GDM1 (cell line): ENCODE measurements at regions not wholly inside any gene's neighbourhood (a gene's known extent, or its start where the extent isn't known, plus 50 kb on each side); places are given as distances from the start of the nearest gene placed in this dataset.
"Not testable (repeated sequence)": the region's sequence is repeated elsewhere in the genome, so short reads cannot be mapped to it uniquely, and the experiment has no call there.

Experiments
- DNase-seq: peaks from one replicate; lab custom pipeline; 2025; lab: John Stamatoyannopoulos, UW

DNA sequence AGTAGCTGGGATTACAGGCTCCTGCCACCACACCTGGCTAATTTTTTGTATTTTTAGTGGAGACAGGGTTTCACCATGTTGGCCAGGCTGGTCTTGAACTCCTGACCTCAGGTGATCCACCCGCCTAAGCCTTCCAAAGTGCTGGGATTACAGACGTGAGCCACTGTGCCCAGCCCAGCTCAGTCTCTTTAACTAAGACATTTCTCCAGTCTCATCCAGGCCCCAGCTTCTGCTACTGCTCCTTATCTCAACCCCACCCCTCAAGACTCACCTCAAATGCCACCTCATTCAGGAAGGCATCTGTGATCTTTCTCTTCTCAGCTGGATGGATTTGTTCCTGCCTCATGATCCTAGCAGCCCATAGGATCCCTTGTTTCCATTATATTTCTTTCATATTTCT is 85.9 kb upstream of the GRAMD1B start:
- DNase-seq = not testable (repeated sequence)

DNA sequence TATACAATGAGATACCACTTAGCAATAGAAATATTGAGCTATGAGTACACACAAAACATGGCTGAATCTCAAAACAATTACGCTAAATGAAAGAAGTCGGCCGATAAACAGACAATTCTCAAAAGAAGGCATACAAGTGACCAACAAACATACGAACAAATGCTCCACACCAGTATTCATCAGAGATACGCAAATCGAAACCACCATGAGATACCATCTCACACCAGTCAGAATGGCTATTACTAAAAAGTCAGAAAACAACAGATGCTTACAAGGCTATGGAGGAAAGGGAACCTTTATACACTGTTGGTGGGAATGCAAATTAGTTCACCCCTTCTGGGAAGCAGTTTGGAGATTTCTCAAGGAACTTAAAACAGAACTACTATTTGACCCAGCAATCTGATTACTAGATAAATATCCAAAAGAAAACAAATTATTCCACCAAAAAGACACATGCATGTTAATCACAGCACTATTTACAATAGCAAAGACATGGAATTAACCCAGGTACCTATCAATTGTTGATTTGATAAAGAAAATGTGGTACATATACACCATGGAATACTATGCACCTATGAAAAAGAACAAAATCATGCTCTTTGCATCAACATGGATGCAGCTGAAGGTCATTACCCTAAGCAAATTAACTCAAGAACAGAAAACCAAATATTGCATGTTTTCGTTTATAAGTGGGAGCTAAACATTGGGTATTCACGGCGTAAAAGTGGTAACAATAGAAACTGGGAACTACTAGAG is 90.9 kb upstream of the GRAMD1B start:
- no peak for DNase-seq

DNA sequence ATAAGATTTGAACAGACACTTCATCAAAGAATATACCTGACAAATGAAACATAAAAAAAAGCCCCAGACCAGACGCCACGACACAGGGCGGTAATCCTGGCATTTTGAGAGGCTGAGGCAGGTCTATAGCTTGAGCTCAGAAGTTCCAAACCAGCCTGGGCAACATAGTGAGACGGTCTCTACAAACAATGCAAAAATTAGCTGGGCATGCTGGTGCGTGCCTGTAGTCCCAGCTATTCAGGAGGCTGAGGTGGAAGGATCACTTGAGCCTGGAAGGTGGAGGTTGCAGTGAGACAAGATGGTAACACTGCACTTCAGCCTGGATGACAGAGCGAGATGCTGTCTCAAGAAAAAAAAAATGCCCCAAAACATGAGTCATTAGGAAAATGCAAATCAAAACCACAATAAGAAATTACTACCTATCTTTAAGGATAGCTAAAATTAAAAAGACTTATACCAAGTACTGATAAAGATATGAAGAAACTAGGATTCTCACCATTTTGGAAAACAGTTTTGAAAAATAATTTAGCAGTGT is 91.7 kb upstream of the GRAMD1B start:
- no peak for DNase-seq

GRCh38 chr11:123334925-123335324 is 95.1 kb upstream of the GRAMD1B start:
- DNase-seq = no peak

GRCh38 chr11:123332577-123332976 is 97.5 kb upstream of the GRAMD1B start:
- not testable (repeated sequence) for DNase-seq

DNA sequence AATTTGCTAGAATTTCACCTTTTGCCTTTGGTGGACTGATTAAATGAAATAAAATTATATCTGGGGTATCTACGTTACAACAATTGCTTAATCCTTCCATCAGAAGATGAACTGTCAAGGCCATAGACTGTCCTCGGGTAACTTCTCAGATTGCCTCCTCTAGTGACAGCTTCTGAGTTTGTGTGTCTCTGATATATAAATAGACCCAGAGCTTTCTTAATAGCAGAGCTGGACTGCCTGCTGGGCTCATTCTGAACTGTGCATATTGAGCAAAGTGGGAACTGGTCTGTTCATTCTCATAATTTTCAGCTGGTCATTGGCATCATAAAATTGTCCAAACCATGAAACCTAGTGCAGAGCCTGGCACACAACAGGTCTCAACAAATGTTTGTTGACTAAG is 99.1 kb upstream of the GRAMD1B start:
- no peak for DNase-seq

DNA sequence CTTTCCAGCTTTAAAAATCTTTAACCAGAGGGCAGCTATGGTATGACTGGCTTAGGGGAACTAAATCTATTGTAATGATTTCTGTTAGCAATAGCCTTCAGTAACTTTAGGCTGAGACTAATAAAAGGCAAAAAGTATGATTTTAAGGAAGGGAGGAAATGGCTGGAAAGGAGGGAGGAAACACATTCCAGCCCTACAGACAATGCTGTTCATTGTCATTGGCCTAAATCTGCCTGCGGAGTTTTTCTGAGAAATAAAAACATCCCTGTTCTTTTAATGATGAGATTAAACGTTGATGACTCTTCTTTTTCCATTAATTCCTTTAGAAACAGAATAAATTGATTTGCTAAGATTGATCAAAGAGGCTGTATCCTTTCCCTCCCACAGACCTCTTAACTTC is 99.6 kb upstream of the GRAMD1B start:
- DNase-seq = no peak

GRCh38 chr11:123330071-123330470 is 100.0 kb upstream of the GRAMD1B start:
- no peak for DNase-seq

GRCh38 chr11:123328281-123328867 is 101.7 kb upstream of the GRAMD1B start:
- no peak for DNase-seq

DNA sequence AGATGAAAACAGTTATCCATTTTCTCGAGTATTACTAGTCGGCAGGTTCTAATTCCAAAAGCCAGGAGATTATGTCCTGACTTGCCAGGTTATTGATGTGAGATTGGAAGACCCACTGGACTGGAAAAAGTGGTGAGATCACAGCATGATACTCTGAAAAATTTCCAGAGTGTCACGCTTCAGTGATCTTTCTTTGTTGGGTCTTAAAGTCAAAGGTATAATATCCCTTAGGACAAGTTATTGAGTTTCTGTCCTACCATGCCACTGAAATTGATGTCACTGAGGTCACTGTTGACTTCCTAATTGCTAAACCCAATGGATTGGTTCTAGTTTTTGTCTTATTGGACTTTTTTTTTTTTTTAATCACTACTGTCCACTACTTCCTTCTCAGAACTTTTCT is 104.5 kb upstream of the GRAMD1B start:
- DNase-seq = no peak

- no peak for DNase-seq
Measured at GRCh38 chr11:123323568-123323967, 106.5 kb upstream of the GRAMD1B start.

GRCh38 chr11:123321636-123322035 is 108.4 kb upstream of the GRAMD1B start:
- no peak for DNase-seq

GRCh38 chr11:123318623-123319022 is 111.4 kb upstream of the GRAMD1B start:
- DNase-seq = no peak

DNA sequence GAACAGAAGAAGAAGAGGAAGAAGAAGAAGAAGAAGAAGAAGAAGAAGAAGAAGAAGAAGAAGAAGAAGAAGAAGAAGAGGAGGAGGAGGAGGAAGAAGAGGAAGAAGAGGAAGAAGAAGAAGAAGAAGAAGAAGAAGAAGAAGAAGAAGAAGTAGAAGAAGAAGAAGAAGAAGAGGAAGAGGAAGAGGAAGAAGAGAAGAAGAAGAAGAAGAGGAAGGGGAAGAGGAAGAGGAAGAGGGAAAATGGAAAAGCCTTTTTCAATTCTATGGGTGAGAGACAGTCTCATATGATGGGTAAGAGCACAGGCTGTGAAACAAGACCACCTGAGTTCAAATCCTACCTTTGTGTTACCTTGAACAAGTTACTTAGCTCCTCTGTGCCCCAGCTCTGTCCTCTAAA is 111.9 kb upstream of the GRAMD1B start:
- DNase-seq = not testable (repeated sequence)

GRCh38 chr11:123316003-123316402 is 114.1 kb upstream of the GRAMD1B start:
- DNase-seq = no peak

DNA sequence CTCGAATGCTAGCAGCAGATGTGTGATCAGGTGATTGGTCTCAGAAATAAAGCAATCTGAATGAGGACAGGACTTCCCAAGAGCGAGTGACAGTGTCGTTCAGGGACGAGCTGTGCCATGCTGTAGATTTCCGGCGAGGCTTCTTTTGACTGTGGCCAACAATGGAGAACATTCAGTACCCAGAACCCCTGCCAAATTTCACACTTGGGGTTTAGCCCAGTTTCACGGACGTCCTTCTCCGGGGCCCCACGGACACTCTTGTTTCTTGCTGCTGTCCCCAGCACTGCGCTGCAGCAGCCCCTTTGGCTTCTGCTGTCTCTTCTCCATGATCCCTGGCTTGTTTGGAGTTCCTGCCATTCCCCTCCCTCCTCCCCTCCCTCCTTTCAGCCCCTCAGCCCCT is 115.1 kb upstream of the GRAMD1B start:
- DNase-seq = no peak

DNA sequence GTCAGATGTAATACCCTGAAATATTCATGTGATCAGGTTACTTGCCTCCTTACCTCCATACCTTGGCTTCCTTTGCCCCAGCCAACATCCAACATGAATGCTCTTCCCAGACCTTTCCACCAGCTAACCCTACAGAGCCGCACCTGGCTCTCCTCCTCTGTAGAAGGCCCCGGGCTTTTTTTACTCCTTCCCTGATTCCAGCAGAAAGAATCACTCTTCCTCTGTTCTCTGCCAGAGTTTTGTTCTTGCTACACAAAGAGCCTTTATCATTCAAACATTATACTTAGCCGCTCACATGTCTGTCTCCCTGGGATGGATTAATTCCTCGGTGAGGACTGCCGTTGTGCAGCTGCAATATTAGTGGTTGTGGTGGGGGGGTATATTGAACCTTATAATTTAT is 116.8 kb upstream of the GRAMD1B start:
- no peak for DNase-seq

DNA sequence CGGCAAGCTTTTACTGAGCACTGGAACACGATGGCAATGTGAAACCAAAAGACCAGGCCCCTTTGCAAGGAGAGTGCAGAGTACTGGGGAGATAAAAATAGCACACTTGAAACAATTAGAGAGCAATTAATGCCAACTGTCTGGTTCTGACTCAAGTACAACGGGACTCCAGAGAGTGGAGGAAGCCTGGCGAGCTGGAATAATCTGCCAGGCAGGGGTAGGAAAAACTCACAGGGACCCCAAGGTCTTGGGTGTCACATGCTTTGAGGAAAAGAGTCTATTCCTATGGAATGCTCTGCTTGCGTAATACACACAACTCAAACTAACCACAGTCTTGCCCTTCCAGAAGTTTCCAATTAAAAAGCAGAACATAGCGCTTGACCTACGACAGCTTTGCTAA is 113.0 kb upstream of the CLMP start:
- no peak for DNase-seq

DNA sequence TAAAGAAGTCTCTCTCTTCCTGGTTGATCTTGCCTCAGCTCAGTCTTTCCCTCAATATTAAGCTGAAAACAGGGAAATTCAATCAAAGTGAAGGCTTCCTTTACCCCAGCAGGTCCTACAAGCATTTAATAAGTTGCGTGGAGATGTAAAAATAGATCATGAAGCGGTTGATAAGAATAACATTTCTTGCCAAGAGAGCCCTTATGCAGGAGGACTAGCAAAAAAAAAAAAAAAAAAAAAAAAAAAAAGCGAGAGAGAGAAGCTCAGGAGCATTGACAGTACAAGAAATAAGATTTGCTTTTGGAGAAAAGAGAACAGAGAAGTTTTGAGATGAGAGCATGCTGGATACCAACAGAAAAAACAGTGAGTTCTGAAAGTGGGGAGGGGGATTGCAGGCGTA is 112.2 kb upstream of the CLMP start:
- no peak for DNase-seq

GRCh38 chr11:123306531-123306930 is 111.5 kb upstream of the CLMP start:
- DNase-seq = no peak

DNA sequence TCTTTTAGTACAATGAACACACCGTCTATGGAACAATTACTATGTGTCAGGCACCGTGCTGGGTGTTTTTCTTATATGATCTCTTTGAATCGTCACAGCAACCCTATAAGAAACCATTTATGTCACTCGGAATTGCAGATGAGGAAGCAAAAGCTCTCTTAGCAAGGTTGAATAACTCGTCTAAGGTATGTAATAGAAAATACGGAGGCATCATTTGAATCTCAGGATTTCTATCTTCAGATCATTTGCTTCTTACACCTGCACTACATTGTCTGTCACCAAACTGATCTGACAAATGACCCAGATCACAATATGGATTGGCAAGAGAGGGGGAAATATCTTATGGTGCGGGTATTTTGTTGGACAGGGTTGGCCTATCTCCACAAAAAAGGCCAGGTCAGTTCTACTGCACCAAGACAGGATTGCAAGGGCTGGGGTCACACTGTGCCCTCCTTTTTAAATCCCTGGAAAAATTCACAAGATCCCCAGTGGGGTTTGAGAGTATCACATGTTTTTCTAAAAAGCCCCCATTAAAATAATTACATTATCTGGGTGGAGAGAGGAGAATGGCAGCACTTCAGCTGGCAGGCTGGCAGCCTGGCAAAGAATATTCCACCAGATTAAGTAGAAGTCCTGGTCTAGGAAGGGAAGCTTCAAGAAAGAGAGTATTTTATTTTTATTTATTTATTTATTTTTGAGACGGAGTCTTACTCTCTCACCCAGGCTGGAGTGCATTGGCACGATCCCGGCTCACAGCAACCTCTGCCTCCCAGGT is 110.7 kb upstream of the CLMP start:
- no peak for DNase-seq

DNA sequence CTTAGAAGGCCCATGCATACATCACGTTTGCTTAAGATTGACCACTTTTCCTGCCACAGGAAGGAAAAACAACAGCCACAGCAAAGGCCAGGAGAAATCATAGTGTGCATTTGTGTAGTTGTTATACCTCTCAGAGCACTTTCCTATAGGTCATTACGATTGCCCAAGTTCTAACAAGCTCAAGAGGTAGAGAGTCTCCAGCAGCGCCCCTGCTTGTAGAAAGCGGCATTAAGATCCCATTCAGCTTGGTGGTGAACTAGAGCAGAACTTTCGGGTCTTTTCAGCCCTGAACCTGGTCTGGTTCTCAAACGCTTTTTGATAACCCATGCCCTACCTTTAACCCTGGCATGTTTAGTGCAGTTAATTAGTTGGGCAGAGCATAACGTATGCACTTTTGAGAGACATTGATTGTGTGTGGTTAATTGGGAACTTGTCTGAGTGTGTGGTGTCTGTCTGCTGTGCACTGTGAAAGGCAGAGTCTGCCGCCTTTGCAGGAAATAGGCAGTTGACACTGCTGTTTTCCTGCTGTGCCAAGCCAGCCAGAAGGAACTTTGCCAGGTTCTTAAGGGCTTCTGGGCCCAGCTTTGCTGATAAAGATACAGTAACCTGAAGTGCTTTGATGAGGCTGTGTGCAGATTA is 109.9 kb upstream of the CLMP start:
- no peak for DNase-seq
